K562 (cell line): ENCODE measurements at regions not wholly inside any gene's neighbourhood (a gene's known extent, or its start where the extent isn't known, plus 50 kb on each side); places are given as distances from the start of the nearest gene placed in this dataset.
"Not testable (repeated sequence)": the region's sequence is repeated elsewhere in the genome, so short reads cannot be mapped to it uniquely, and the experiment has no call there.

Experiments
- ATAC-seq: fragments of 200-7000 bp; cut with Tn5 transposase; 3 replicates; pipeline ENCODE4 v1.9.1; 2020; ENCODE audit warnings: moderate library complexity
- BruUV-seq: library from RNA; stranded (reverse); fragments of 400-500 nt; replicated peaks from 2 replicates; lab custom pipeline; 2021; lab: Mats Ljungman, UMichigan
- CTCF ChIA-PET: fragments of 300-600 bp; formaldehyde crosslinking; extraction: SDS; loops from one replicate; lab custom pipeline; 2021; ENCODE audit warnings: low intra/inter-chr PET ratio; lab: Yijun Ruan, JAX
- POLR2A ChIA-PET: fragments of 300-600, 350-650 bp; sonication (Branson Sonifier 250); formaldehyde crosslinking; extraction: SDS; loops from one replicate; lab custom pipeline; 2021; ENCODE audit warnings: antibody characterized with exemption, inconsistent platforms; lab: Yijun Ruan, JAX
- DNase-seq, 4 experiments: peaks; one replicate each; pipeline versions ENCODE4 v3.0.0 to v3.0.0-alpha.2; 2011 to 2018; ENCODE audit warnings: low spot score in 3 of 4, mixed read lengths in 3 of 4; ENCODE audit errors: extremely low read depth in 1 of 4
- FAIRE-seq: peaks from 2 replicates; lab custom pipeline; 2011; peaks lifted over from hg19 to GRCh38; lab: Jason Lieb, UNC
- H2AFZ ChIP-seq: 2 replicates; pipeline ENCODE4 v1.6.0; 2011; ENCODE audit warnings: low read depth, low read length, control low read depth, inconsistent platforms
- H3K27ac ChIP-seq: fragments of 200-600 bp; 3 replicates; pipeline ENCODE4 v1.8.0; 2011; ENCODE audit warnings: low read depth, mild to moderate bottlenecking, control low read depth, inconsistent platforms, low read length, moderate library complexity, mixed read lengths; ENCODE audit errors: extremely low read depth
- H3K27me3 ChIP-seq, 2 experiments: fragments of 300-600 bp in 1 of 2; 2 replicates in 1 of 2; 3 replicates in 1 of 2; pipeline versions ENCODE4 v1.6.0 to v1.8.0; 2011; ENCODE audit warnings: inconsistent platforms in 2 of 2, low read length in 2 of 2, mild to moderate bottlenecking in 1 of 2, mixed read lengths in 1 of 2, moderate library complexity in 1 of 2; ENCODE audit not compliant: control insufficient read depth in 2 of 2, insufficient read depth in 2 of 2
- H3K36me3 ChIP-seq: fragments of 300-600 bp; 3 replicates; pipeline ENCODE4 v1.8.0; 2011; ENCODE audit warnings: mild to moderate bottlenecking, low read length, inconsistent platforms; ENCODE audit not compliant: control insufficient read depth, insufficient read depth
- H3K4me1 ChIP-seq, 2 experiments: fragments of 200-600 bp in 1 of 2; replicated peaks in 1 of 2; 2 replicates in 1 of 2; 3 replicates in 1 of 2; pipeline versions ENCODE4 v1.5.1 to v1.8.0; 2011; ENCODE audit warnings: inconsistent platforms in 2 of 2, low read length in 2 of 2, mild to moderate bottlenecking in 1 of 2, mixed read lengths in 1 of 2, moderate library complexity in 1 of 2; ENCODE audit not compliant: control insufficient read depth in 2 of 2, insufficient read depth in 2 of 2
- H3K4me2 ChIP-seq: 2 replicates; pipeline ENCODE4 v1.6.1; 2011; ENCODE audit warnings: low read length, control low read depth, inconsistent platforms, mixed read lengths; ENCODE audit not compliant: insufficient read depth
- H3K4me3 ChIP-seq: fragments of 200-600 bp; sonication (generic), shearing (Covaris generic); 2 replicates; pipeline ENCODE4 v1.5.1; 2016; ENCODE audit warnings: control low read depth, inconsistent platforms
- H3K79me2 ChIP-seq: fragments of 200-600 bp; 3 replicates; pipeline ENCODE4 v1.8.0; 2011; ENCODE audit warnings: low read length, inconsistent platforms; ENCODE audit not compliant: control insufficient read depth, insufficient read depth
- H3K9ac ChIP-seq, 2 experiments: 2 replicates each; pipeline versions ENCODE4 v1.6.0 to v1.6.1; 2011; ENCODE audit warnings: low read depth in 2 of 2, low read length in 2 of 2, control low read depth in 1 of 2, inconsistent platforms in 1 of 2, mild to moderate bottlenecking in 1 of 2, mixed read lengths in 1 of 2; ENCODE audit not compliant: insufficient read depth in 1 of 2
- H3K9me1 ChIP-seq: one replicate; pipeline ENCODE4 v1.6.0; 2011; ENCODE audit warnings: inconsistent platforms, mild to moderate bottlenecking, low read length, moderate library complexity; ENCODE audit not compliant: control insufficient read depth, insufficient read depth
- H3K9me3 ChIP-seq: replicated peaks from 2 replicates; pipeline ENCODE4 v1.5.1; 2011; ENCODE audit warnings: low read depth, low read length, inconsistent platforms; ENCODE audit not compliant: control insufficient read depth, insufficient read depth
- H4K20me1 ChIP-seq: replicated peaks from 2 replicates; pipeline ENCODE4 v1.6.1; 2011; ENCODE audit warnings: low read length, inconsistent platforms, mixed read lengths; ENCODE audit not compliant: control insufficient read depth, insufficient read depth
- ILK ChIP-seq: fragments of 450-650 bp; IDR thresholded peaks from 2 replicates; pipeline ENCODE4 v1.6.1; 2016; ENCODE audit warnings: missing genetic modification characterization, low read depth, mild to moderate bottlenecking, missing compliant biosample characterization, moderate library complexity, borderline replicate concordance
- WHSC1 ChIP-seq: IDR thresholded peaks from one replicate; pipeline ENCODE4 v1.6.1; 2012; ENCODE audit warnings: low read length, control low read depth, inconsistent platforms
- ZNF764 ChIP-seq: fragments of 250-450 bp; sonication (Bioruptor Pico); IDR thresholded peaks from 2 replicates; pipeline ENCODE4 v1.4.0; 2020; ENCODE audit warnings: low read depth, mild to moderate bottlenecking, moderate library complexity
- whole genome bisulfite sequencing: fragments of 100-300 bp; shearing (Covaris generic); methylation state at CpG from one replicate; pipeline ENCODE4 v1.1.6; 2016; ENCODE audit warnings: low coverage, mixed read lengths; ENCODE audit not compliant: insufficient coverage; ENCODE audit errors: missing lambda C conversion rate; 5-methylcytosine and 5-hydroxymethylcytosine counted together
- in situ Hi-C: fragments of 300-500 bp; cut with MboI; formaldehyde crosslinking; loops from 4 replicates; pipeline ENCODE4 v1.15.0; 2018; ENCODE audit warnings: inconsistent platforms, mixed read lengths
- intact Hi-C: fragments of 100-400 bp; cut with micrococcal nuclease; formaldehyde crosslinking; loops from 2 replicates; pipeline ENCODE4 v1.14.2; 2022
- TF ChIP-seq, protein P1 (sequence below), 2 experiments: fragments of 450-650 bp; formaldehyde crosslinking in 1 of 2; IDR thresholded peaks; 2 replicates each; pipeline versions ENCODE4 v1.4.0 to v1.6.1; 2014 to 2020; ENCODE audit warnings: mild to moderate bottlenecking in 2 of 2, borderline replicate concordance in 1 of 2, low read depth in 1 of 2

DNA sequence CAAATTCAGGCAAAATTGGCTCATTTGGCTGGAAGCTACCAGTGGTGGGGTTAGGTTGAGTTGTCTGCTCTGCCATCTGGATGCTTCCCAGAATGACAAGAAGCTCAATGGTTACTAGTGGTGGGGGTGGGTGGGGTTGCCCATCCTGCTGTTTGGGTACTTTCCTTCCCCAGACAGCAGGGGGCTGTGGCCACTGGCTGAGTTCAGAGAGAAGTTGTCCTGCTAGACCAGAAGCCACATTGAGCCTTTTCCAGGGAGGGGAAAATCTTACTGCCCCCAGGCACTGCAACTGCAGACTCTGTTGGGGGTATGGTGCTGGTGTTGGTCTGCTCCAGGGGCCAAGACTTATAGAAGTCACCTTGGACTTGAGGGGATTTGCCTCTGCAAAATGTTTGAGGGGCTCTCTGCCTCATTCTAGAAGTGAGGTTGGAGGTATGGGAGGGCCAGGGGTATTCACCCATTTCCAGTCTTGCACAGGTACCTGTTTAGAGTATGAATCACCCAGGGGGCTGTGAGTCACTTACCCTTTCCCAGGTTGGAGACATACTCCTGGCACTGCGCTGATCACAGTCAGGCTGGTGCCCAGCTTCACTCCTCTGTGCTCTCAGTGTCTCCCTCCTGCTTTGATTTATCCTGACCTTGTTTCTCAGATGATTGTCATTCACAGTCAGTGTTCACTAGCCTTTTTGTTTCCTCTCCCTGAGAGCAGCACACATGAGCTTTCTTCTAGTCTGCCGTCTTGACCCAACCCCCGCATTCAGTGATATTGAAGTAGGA is 89.1 kb upstream of the NEGR1 start (continued):
- TF ChIP-seq, protein P1, sequence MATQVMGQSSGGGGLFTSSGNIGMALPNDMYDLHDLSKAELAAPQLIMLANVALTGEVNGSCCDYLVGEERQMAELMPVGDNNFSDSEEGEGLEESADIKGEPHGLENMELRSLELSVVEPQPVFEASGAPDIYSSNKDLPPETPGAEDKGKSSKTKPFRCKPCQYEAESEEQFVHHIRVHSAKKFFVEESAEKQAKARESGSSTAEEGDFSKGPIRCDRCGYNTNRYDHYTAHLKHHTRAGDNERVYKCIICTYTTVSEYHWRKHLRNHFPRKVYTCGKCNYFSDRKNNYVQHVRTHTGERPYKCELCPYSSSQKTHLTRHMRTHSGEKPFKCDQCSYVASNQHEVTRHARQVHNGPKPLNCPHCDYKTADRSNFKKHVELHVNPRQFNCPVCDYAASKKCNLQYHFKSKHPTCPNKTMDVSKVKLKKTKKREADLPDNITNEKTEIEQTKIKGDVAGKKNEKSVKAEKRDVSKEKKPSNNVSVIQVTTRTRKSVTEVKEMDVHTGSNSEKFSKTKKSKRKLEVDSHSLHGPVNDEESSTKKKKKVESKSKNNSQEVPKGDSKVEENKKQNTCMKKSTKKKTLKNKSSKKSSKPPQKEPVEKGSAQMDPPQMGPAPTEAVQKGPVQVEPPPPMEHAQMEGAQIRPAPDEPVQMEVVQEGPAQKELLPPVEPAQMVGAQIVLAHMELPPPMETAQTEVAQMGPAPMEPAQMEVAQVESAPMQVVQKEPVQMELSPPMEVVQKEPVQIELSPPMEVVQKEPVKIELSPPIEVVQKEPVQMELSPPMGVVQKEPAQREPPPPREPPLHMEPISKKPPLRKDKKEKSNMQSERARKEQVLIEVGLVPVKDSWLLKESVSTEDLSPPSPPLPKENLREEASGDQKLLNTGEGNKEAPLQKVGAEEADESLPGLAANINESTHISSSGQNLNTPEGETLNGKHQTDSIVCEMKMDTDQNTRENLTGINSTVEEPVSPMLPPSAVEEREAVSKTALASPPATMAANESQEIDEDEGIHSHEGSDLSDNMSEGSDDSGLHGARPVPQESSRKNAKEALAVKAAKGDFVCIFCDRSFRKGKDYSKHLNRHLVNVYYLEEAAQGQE (IDR thresholded peaks at IDR 0.05; ENCODE audit: borderline replicate concordance): no peak
- TF ChIP-seq, protein P1 (CRISPR knock-in tag; IDR thresholded peaks at IDR 0.05; ENCODE audit: low read depth): no peak
- TF ChIP-seq WHSC1 (no peak), ZNF764 (no peak), ILK (tag) (no peak)

DNA sequence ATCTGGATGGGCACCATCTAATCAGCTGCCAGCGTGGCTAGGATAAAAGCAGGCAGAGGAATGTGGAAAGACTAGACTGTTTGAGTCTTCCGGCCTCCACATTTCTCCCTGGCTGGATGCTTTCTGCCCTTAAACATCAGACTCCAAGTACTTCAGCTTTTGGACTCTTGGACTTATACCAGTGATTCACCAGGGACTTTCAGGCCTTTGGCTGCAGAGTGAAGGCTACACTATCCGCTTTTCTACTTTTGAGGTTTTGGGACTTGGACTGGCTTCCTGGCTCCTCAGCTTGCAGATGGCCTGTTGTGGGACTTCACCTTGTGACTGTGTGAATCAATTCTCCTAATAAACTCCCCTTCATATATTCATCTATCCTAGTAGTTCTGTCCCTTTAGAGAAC is 88.5 kb upstream of the NEGR1 start:
- FAIRE-seq, BruUV-seq: not testable (repeated sequence)
- WGBS: 2% methylated on average over 3 of the region's 3 CpGs

More for the DNA sequence above, 88.5 kb upstream of the NEGR1 start:
- H3K36me3 ChIP-seq, ATAC-seq, H3K79me2 ChIP-seq, H3K4me2 ChIP-seq, POLR2A ChIA-PET, H3K9me3 ChIP-seq, H3K27ac ChIP-seq, H4K20me1 ChIP-seq, H3K4me3 ChIP-seq, DNase-seq, H3K9ac ChIP-seq, H3K9me1 ChIP-seq, H2AFZ ChIP-seq, H3K27me3 ChIP-seq, H3K4me1 ChIP-seq, in situ Hi-C loops, CTCF ChIA-PET, intact Hi-C loops: not testable (repeated sequence)
